IMR-90 (cell line): ENCODE measurements at regions not wholly inside any gene's neighbourhood (a gene's known extent, or its start where the extent isn't known, plus 50 kb on each side); places are given as distances from the start of the nearest gene placed in this dataset.
"Not testable (repeated sequence)": the region's sequence is repeated elsewhere in the genome, so short reads cannot be mapped to it uniquely, and the experiment has no call there.

Experiments
- ATAC-seq: fragments of 200-7000 bp; cut with Tn5 transposase; 2 replicates; pipeline ENCODE4 v1.9.1; 2020; ENCODE audit warnings: low read depth, mild to moderate bottlenecking, moderate library complexity
- BruUV-seq: library from RNA; stranded (reverse); fragments of 400-500 nt; replicated peaks from 2 replicates; lab custom pipeline; 2021; lab: Mats Ljungman, UMichigan
- CTCF ChIA-PET: fragments of 300-600 bp; formaldehyde crosslinking; extraction: SDS; loops from one replicate; lab custom pipeline; 2021; ENCODE audit warnings: antibody characterized with exemption; lab: Yijun Ruan, JAX
- POLR2A ChIA-PET: fragments of 300-600 bp; sonication (Branson Sonifier 250); formaldehyde crosslinking; loops from one replicate; lab custom pipeline; 2022; ENCODE audit warnings: antibody characterized with exemption; ENCODE audit not compliant: unreplicated experiment; lab: Charles Lee
- DNase-seq: peaks from one replicate; pipeline ENCODE4 v3.0.0; 2013
- H2AFZ ChIP-seq: replicated peaks from 2 replicates; pipeline ENCODE3; 2013; ENCODE audit warnings: low read length, mild to moderate bottlenecking; ENCODE audit not compliant: poor library complexity
- H2AK5ac ChIP-seq: 2 replicates; pipeline ENCODE4 v1.6.1; 2013; ENCODE audit warnings: low read depth, low read length, inconsistent platforms
- H2AK9ac ChIP-seq: replicated peaks from 2 replicates; pipeline ENCODE3; 2013; ENCODE audit warnings: mild to moderate bottlenecking, low read depth, low read length, moderate library complexity; ENCODE audit not compliant: poor library complexity
- H2BK120ac ChIP-seq: 2 replicates; pipeline ENCODE4 v1.6.1; 2013; ENCODE audit warnings: low read depth, low read length, inconsistent platforms
- H2BK15ac ChIP-seq: 3 replicates; pipeline ENCODE4 v1.6.1; 2013; ENCODE audit warnings: low read depth, low read length, inconsistent platforms
- H2BK20ac ChIP-seq: 2 replicates; pipeline ENCODE4 v1.6.1; 2013; ENCODE audit warnings: low read depth, mild to moderate bottlenecking, inconsistent platforms, low read length, moderate library complexity
- H2BK5ac ChIP-seq: 2 replicates; pipeline ENCODE4 v1.6.1; 2013; ENCODE audit warnings: mild to moderate bottlenecking, low read depth, low read length, inconsistent platforms; ENCODE audit not compliant: poor library complexity, severe bottlenecking
- H3K14ac ChIP-seq: replicated peaks from 2 replicates; pipeline ENCODE4 v1.6.1; 2013; ENCODE audit warnings: low read depth, low read length, inconsistent platforms
- H3K18ac ChIP-seq: 2 replicates; pipeline ENCODE4 v1.6.1; 2013; ENCODE audit warnings: low read depth, low read length, control low read depth
- H3K23ac ChIP-seq: 2 replicates; pipeline ENCODE4 v1.6.1; 2013; ENCODE audit warnings: low read depth, low read length, inconsistent platforms
- H3K27ac ChIP-seq: 2 replicates; pipeline ENCODE4 v1.5.1; 2013; ENCODE audit warnings: mild to moderate bottlenecking, control low read depth, low read length; ENCODE audit not compliant: insufficient read depth
- H3K27me3 ChIP-seq: 2 replicates; pipeline ENCODE4 v1.6.1; 2013; ENCODE audit warnings: low read length; ENCODE audit not compliant: control insufficient read depth, insufficient read depth
- H3K36me3 ChIP-seq: 2 replicates; pipeline ENCODE4 v1.6.1; 2013; ENCODE audit warnings: low read length, mixed read lengths; ENCODE audit not compliant: control insufficient read depth, insufficient read depth
- H3K4ac ChIP-seq: 2 replicates; pipeline ENCODE4 v1.6.1; 2013; ENCODE audit warnings: low read depth, low read length, inconsistent platforms
- H3K4me1 ChIP-seq: 2 replicates; pipeline ENCODE4 v1.6.1; 2013; ENCODE audit warnings: low read length, mixed read lengths; ENCODE audit not compliant: control insufficient read depth, insufficient read depth
- H3K4me2 ChIP-seq: 2 replicates; pipeline ENCODE4 v1.6.1; 2013; ENCODE audit warnings: low read depth, mild to moderate bottlenecking, control low read depth, low read length, moderate library complexity
- H3K4me3 ChIP-seq: 2 replicates; pipeline ENCODE4 v1.5.1; 2013; ENCODE audit warnings: low read depth, mild to moderate bottlenecking, control low read depth, low read length, moderate library complexity; ENCODE audit not compliant: insufficient read depth
- H3K56ac ChIP-seq: 2 replicates; pipeline ENCODE4 v1.6.1; 2013; ENCODE audit warnings: low read length, inconsistent platforms; ENCODE audit not compliant: insufficient read depth; ENCODE audit errors: extremely low read depth
- H3K79me1 ChIP-seq, 2 experiments: 2 replicates each; pipeline ENCODE4 v1.6.1; 2013; ENCODE audit warnings: low read length in 2 of 2, inconsistent platforms in 1 of 2, low read depth in 1 of 2
- H3K9ac ChIP-seq: 2 replicates; pipeline ENCODE4 v1.6.1; 2013; ENCODE audit warnings: low read depth, low read length, control low read depth
- H3K9me1 ChIP-seq: 2 replicates; pipeline ENCODE4 v1.6.1; 2013; ENCODE audit warnings: low read length, inconsistent platforms; ENCODE audit not compliant: insufficient read depth
- H3K9me3 ChIP-seq: 2 replicates; pipeline ENCODE4 v1.6.1; 2013; ENCODE audit warnings: low read length; ENCODE audit not compliant: control insufficient read depth, insufficient read depth
- H4K20me1 ChIP-seq: 2 replicates; pipeline ENCODE4 v1.6.1; 2013; ENCODE audit warnings: low read length, inconsistent platforms; ENCODE audit not compliant: insufficient read depth
- H4K5ac ChIP-seq: 2 replicates; pipeline ENCODE4 v1.6.1; 2013; ENCODE audit warnings: mild to moderate bottlenecking, low read depth, low read length, control low read depth
- H4K8ac ChIP-seq, 2 experiments: 2 replicates each; pipeline ENCODE4 v1.6.1; 2013; ENCODE audit warnings: low read depth in 2 of 2, low read length in 2 of 2, control low read depth in 1 of 2, inconsistent platforms in 1 of 2
- H4K91ac ChIP-seq: 2 replicates; pipeline ENCODE4 v1.6.1; 2013; ENCODE audit warnings: low read depth, low read length, inconsistent platforms; ENCODE audit not compliant: insufficient read depth
- BHLHE40 ChIP-seq: fragments of 150-350 bp; IDR thresholded peaks from 2 replicates; pipeline ENCODE4 v1.6.1; 2016; ENCODE audit warnings: mild to moderate bottlenecking, low read depth, low read length
- CEBPB ChIP-seq: IDR thresholded peaks from 2 replicates; pipeline ENCODE4 v1.6.1; 2012; ENCODE audit warnings: low read depth, low read length, improper control_type of control experiment
- CTCF ChIP-seq: conservative IDR thresholded peaks from 2 replicates; pipeline ENCODE4 v1.5.1; 2012; ENCODE audit warnings: mild to moderate bottlenecking, low read depth, low read length, improper control_type of control experiment
- MAFK ChIP-seq: IDR thresholded peaks from 2 replicates; pipeline ENCODE4 v1.6.1; 2012; ENCODE audit warnings: low read depth, low read length, improper control_type of control experiment
- NFE2L2 ChIP-seq: fragments of 150-350 bp; IDR thresholded peaks from 2 replicates; pipeline ENCODE4 v1.6.1; 2016; ENCODE audit warnings: low read depth, mild to moderate bottlenecking, low read length
- POLR2A ChIP-seq: IDR thresholded peaks from 2 replicates; pipeline ENCODE4 v1.6.1; 2012; ENCODE audit warnings: mild to moderate bottlenecking, low read depth, low read length
- RFX5 ChIP-seq: IDR thresholded peaks from 2 replicates; pipeline ENCODE4 v1.8.0; 2012; ENCODE audit warnings: low read depth, mild to moderate bottlenecking, low read length, moderate library complexity
- WGBS, 2 experiments: methylation state at CpG; one replicate each; pipeline versions ENCODE4 v1.1.5 to v1.1.7; 2013; ENCODE audit warnings: missing lambda C conversion rate in 2 of 2; ENCODE audit not compliant: insufficient read length in 1 of 2; ENCODE audit errors: extremely low coverage in 2 of 2; 5-methylcytosine and 5-hydroxymethylcytosine counted together
- dilution Hi-C: fragments of 300-500 bp; cut with HindIII; formaldehyde crosslinking; loops from one replicate; pipeline ENCODE4 v1.14.3; 2018; ENCODE audit warnings: low sequenced_read_pairs; ENCODE audit not compliant: unreplicated experiment
- in situ Hi-C: fragments of 300-500 bp; cut with MboI; formaldehyde crosslinking; loops from 3 replicates; pipeline ENCODE4 v1.14.3; 2019; ENCODE audit warnings: low sequenced_read_pairs, inconsistent platforms, mixed read lengths
- intact Hi-C: fragments of 100-400 bp; cut with micrococcal nuclease; formaldehyde crosslinking; loops from 2 replicates; pipeline ENCODE4 v1.10.0; 2022

GRCh38 chr14:105746124-105746514 is 219.7 kb downstream of the TMEM121 start:
- Histone ChIP-seq H3K9ac (no peak overlapping the region), H4K5ac (no peak overlapping the region), H3K9me3 (peaks cover 17% of the 10 kb centered on the region), H3K56ac (no peak overlapping the region), H4K91ac (no peak overlapping the region), H3K23ac (no peak overlapping the region), H2BK5ac (no peak overlapping the region), H2AK9ac (no peak overlapping the region), H2BK15ac (no peak overlapping the region), H3K4me1 (no peaks in the 10 kb centered on the region), H3K36me3 (no peaks in the 10 kb centered on the region), H4K20me1 (no peaks in the 10 kb centered on the region), H3K4me3 (no peak overlapping the region), H2AK5ac (no peak overlapping the region), H3K4ac (no peak overlapping the region), H3K79me1 (no peaks in the 10 kb centered on the region), H4K8ac (no peak overlapping the region), H2BK20ac (no peak overlapping the region), H3K4me2 (no peak overlapping the region), H3K27me3 (no peaks in the 10 kb centered on the region), H3K27ac (no peak overlapping the region), H2BK120ac (no peak overlapping the region), H3K18ac (no peak overlapping the region), H3K9me1 (no peaks in the 10 kb centered on the region), H2AFZ (no peak overlapping the region), H3K14ac (no peak overlapping the region)
- no peak for DNase-seq
- TF ChIP-seq MAFK (no peak), RFX5 (no peak), CTCF (no peak), BHLHE40 (no peak), POLR2A (no peak), NFE2L2 (no peak), CEBPB (no peak)
- POLR2A ChIA-PET, result no interaction called here
- BruUV-seq, result no TSS peak
- in situ Hi-C loops (no loop called here), intact Hi-C loops (no loop called here), dilution Hi-C loops (no loop called here)
- CTCF ChIA-PET, result no interaction called here
- ATAC-seq, result no peak
- 70% methylated on average over 3 of the region's 5 CpGs; no CpG with 5 or more reads in 1 of the 2 experiments for WGBS, 2 experiments

GRCh38 chr14:105746800-105747502 is 220.6 kb downstream of the TMEM121 start:
- POLR2A ChIA-PET, in situ Hi-C loops, H2BK120ac ChIP-seq, H2BK20ac ChIP-seq, H3K9me1 ChIP-seq, H3K36me3 ChIP-seq, H4K5ac ChIP-seq, H3K23ac ChIP-seq, H3K18ac ChIP-seq, H3K79me1 ChIP-seq, dilution Hi-C loops, H3K4me3 ChIP-seq, DNase-seq, H2AK9ac ChIP-seq, H3K4me2 ChIP-seq, H4K8ac ChIP-seq, intact Hi-C loops, H3K27ac ChIP-seq, BruUV-seq, H3K9ac ChIP-seq, ATAC-seq, H3K56ac ChIP-seq, H4K20me1 ChIP-seq, H3K14ac ChIP-seq, H2BK5ac ChIP-seq, H2AFZ ChIP-seq, H2BK15ac ChIP-seq, H3K27me3 ChIP-seq, H2AK5ac ChIP-seq, H3K4ac ChIP-seq, H4K91ac ChIP-seq, CTCF ChIA-PET, H3K4me1 ChIP-seq: not testable (repeated sequence)
- H3K9me3 ChIP-seq, result peaks cover 14% of the 10 kb centered on the region
- WGBS, 2 experiments, result 61% methylated on average over 4 of the region's 16 CpGs; no CpG with 5 or more reads in 1 of the 2 experiments
